Esophagus squamous epithelium (tissue), 4 donors: ENCODE measurements at regions not wholly inside any gene's neighbourhood (a gene's known extent, or its start where the extent isn't known, plus 50 kb on each side); places are given as distances from the start of the nearest gene placed in this dataset.

Experiments
- CTCF ChIP-seq, 6 experiments: fragments of 450-650 bp in 4 of 6; fragments of 200-600 bp in 2 of 6; sonication (generic) in 2 of 6; IDR thresholded peaks; one replicate each; pipeline ENCODE4 v1.5.1; 2016 to 2019; ENCODE audit warnings: antibody characterized with exemption in 6 of 6, mild to moderate bottlenecking in 4 of 6, moderate library complexity in 4 of 6
- POLR2A ChIP-seq, 4 donors: fragments of 450-650 bp; IDR thresholded peaks; one replicate each; pipeline ENCODE4 v1.6.1; 2017; ENCODE audit warnings: antibody characterized with exemption in 4 of 4, mild to moderate bottlenecking in 4 of 4, moderate library complexity in 3 of 4

GRCh38 chr5:2194236-2194555, 311.5 kb upstream of the IRX4 start:
- TF ChIP-seq CTCF (IDR thresholded peaks at IDR 0.05) = no peak
- no peak for TF ChIP-seq POLR2A (IDR thresholded peaks at IDR 0.05)
